ENCODE measurements at regions not wholly inside any gene's neighbourhood (a gene's known extent, or its start where the extent isn't known, plus 50 kb on each side); places are given as distances from the start of the nearest gene placed in this dataset.

DNA sequence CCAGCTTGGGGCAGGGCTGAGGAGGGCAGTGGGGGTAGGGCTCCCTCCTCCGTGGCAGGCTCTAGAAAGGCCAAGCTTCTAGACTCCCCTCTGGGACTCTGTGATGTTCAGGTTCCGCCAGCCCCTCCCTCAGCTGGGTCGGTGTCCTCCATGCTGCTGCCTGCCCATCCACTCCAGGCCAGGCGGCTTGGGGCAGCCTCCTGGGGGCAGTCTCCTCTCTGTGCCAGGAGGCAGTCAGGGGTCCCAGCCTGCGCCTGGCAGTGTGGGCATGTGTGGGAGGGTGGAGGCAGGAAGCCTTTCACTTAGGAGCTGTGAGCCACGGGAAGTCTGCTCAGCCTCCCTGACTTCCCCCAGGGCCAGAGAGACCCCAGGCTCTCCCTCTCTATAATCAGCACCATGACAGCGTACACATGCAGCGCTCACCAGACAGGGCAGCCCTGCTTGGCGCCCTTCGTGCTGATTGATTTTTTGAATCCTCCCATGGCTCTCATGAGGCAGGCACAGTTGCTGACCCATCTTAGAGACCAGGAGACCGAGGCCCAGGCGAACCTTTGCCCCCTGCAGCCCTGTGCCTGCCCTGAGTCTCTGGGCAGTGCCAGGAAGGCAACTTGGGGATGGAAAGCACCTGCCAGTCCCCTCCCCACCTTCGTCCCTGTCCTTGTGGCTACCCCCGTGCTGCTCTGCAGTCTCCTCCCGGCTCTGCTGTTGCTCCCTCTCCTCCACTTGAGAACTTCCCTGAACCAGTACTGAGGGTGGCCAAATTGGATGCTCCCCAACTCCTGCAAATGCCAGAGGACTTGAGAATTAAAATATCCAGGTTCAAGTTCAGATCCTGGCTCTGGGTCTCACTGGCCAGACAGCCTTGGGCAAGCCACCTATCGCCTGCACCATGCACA lies 234.7 kb upstream of the GSE1 start:
- TF ChIP-seq, protein P1, sequence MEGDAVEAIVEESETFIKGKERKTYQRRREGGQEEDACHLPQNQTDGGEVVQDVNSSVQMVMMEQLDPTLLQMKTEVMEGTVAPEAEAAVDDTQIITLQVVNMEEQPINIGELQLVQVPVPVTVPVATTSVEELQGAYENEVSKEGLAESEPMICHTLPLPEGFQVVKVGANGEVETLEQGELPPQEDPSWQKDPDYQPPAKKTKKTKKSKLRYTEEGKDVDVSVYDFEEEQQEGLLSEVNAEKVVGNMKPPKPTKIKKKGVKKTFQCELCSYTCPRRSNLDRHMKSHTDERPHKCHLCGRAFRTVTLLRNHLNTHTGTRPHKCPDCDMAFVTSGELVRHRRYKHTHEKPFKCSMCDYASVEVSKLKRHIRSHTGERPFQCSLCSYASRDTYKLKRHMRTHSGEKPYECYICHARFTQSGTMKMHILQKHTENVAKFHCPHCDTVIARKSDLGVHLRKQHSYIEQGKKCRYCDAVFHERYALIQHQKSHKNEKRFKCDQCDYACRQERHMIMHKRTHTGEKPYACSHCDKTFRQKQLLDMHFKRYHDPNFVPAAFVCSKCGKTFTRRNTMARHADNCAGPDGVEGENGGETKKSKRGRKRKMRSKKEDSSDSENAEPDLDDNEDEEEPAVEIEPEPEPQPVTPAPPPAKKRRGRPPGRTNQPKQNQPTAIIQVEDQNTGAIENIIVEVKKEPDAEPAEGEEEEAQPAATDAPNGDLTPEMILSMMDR (IDR thresholded peaks at IDR 0.05; ENCODE audit: borderline replicate concordance, extremely low read depth, low read length, poor library complexity, severe bottlenecking): no peak
- TF ChIP-seq EZH2 (IDR thresholded peaks at IDR 0.05; ENCODE audit: borderline replicate concordance, low read depth, low read length, severe bottlenecking): no peak
